Heart left ventricle (tissue), 13 donors: ENCODE measurements at regions not wholly inside any gene's neighbourhood (a gene's known extent, or its start where the extent isn't known, plus 50 kb on each side); places are given as distances from the start of the nearest gene placed in this dataset.

Source experiments
- CTCF ChIP-seq, 12 donors: fragments of 200-600 bp; sonication (generic) in 4 of 12; IDR thresholded peaks; one replicate each; pipeline versions ENCODE4 v1.5.0 to v1.8.0; 2018 to 2022; ENCODE audit warnings: antibody characterized with exemption in 12 of 12, mild to moderate bottlenecking in 5 of 12
- POLR2A ChIP-seq, 2 donors: fragments of 450-650 bp; IDR thresholded peaks; one replicate each; pipeline ENCODE4 v1.6.1; 2017; ENCODE audit warnings: antibody characterized with exemption in 2 of 2, mild to moderate bottlenecking in 2 of 2, moderate library complexity in 2 of 2
- donor health status: ischemic (EF 13 %, LVEDD 7.1; RV severe dilation, severe dysfunction).
- donor health status: DM: no; HTN: yes; CAD: no.
- donor health status: DM: no; HTN: no; CAD: no.
- donor health status: ischemic (EF 25% LVEDD 6.9; RV normal size, moderate dysfunction).
- donor health status: ischemic (EF 25% LVEDD 5.7; RV mildly dilated, moderate dysfunction).
- donor health status: ischemic (EF 35%, LVEDD 5.7; RV mildly dilated, moderate dysfunction).
- donor health status: nonischemic (EF 11% LVEDD 7.7; RV severe dilation, severe dysfunction).
- donor health status: DM: yes; HTN: yes; CAD: no.
- donor health status: PGD.
- donor health status: ischemic (EF 29% LVEDD 5.4; RV normal size, mild dysfunction).
- donor health status: nonischemic (EF 23%, LVEDD 6.1; RV moderate dilation, normal function).

GRCh38 chr13:86838411-86839120, 832.6 kb upstream of the SLITRK5 start:
- TF ChIP-seq CTCF (IDR thresholded peaks at IDR 0.05) (no peak), POLR2A (IDR thresholded peaks at IDR 0.05) (no peak)
